H1 (cell line): ENCODE measurements at regions not wholly inside any gene's neighbourhood (a gene's known extent, or its start where the extent isn't known, plus 50 kb on each side); places are given as distances from the start of the nearest gene placed in this dataset.

Experiments used
- CHD7 ChIP-seq: fragments of 300-600 bp; sonication (generic); IDR thresholded peaks from 2 replicates; pipeline ENCODE4 v1.7.1; 2012; ENCODE audit warnings: low read length, moderate library complexity, mild to moderate bottlenecking, inconsistent platforms; ENCODE audit not compliant: insufficient replicate concordance
- FOSL1 ChIP-seq: IDR thresholded peaks from 2 replicates; pipeline ENCODE4 v1.6.1; 2011; ENCODE audit warnings: mild to moderate bottlenecking, low read depth, low read length, moderate library complexity; ENCODE audit not compliant: insufficient read depth
- PHF8 ChIP-seq: fragments of 200-600 bp; sonication (generic); conservative IDR thresholded peaks from 2 replicates; pipeline ENCODE4 v1.7.1; 2012; ENCODE audit warnings: low read depth, mild to moderate bottlenecking, inconsistent platforms, low read length, moderate library complexity

- TF ChIP-seq CHD7 (no peak), PHF8 (no peak), FOSL1 (no peak)
- TF ChIP-seq, all 59 proteins: peak for 0
Measured at GRCh38 chr2:207333599-207334300, 168.0 kb upstream of the KLF7 start (continued).
